A673 (cell line): ENCODE measurements at regions not wholly inside any gene's neighbourhood (a gene's known extent, or its start where the extent isn't known, plus 50 kb on each side); places are given as distances from the start of the nearest gene placed in this dataset.

Experiments
- BruUV-seq: library from RNA; stranded (reverse); fragments of 400-500 nt; replicated peaks from 2 replicates; lab custom pipeline; 2021; lab: Mats Ljungman, UMichigan
- CTCF ChIA-PET: fragments of 300-600 bp; sonication (Branson Sonifier 250); formaldehyde crosslinking; loops from one replicate; lab custom pipeline; 2022; ENCODE audit warnings: antibody characterized with exemption; lab: Charles Lee
- POLR2A ChIA-PET: fragments of 300-600 bp; sonication (Branson Sonifier 250); formaldehyde crosslinking; loops from one replicate; lab custom pipeline; 2022; ENCODE audit warnings: antibody characterized with exemption; ENCODE audit not compliant: low non-redundant PET; lab: Charles Lee
- DNase-seq: peaks from one replicate; pipeline ENCODE4 v3.0.0-alpha.2; 2015; ENCODE audit warnings: low spot score
- H3K27ac ChIP-seq: fragments of 200-600 bp; sonication (generic); 2 replicates; pipeline ENCODE4 v1.5.1; 2016; ENCODE audit warnings: mixed run types, low read depth, mild to moderate bottlenecking, mixed read lengths, antibody characterized with exemption, low read length; ENCODE audit not compliant: poor library complexity, severe bottlenecking
- H3K27me3 ChIP-seq: fragments of 200-600 bp; sonication (generic); replicated peaks from 2 replicates; pipeline ENCODE4 v1.6.1; 2017; ENCODE audit warnings: mixed run types, low read depth, mild to moderate bottlenecking, mixed read lengths, antibody characterized with exemption, low read length; ENCODE audit not compliant: insufficient read depth, poor library complexity
- H3K36me3 ChIP-seq: fragments of 200-600 bp; sonication (generic); 2 replicates; pipeline ENCODE4 v1.6.1; 2016; ENCODE audit warnings: mixed run types, mild to moderate bottlenecking, mixed read lengths, antibody characterized with exemption, low read length; ENCODE audit not compliant: insufficient read depth, poor library complexity, severe bottlenecking
- H3K4me1 ChIP-seq: fragments of 200-600 bp; sonication (generic); 2 replicates; pipeline ENCODE4 v1.6.1; 2017; ENCODE audit warnings: mixed run types, mild to moderate bottlenecking, mixed read lengths, antibody characterized with exemption, low read length; ENCODE audit not compliant: insufficient read depth, poor library complexity, severe bottlenecking
- H3K4me3 ChIP-seq: fragments of 200-600 bp; sonication (generic); 2 replicates; pipeline ENCODE4 v1.5.1; 2016; ENCODE audit warnings: low read depth, mixed run types, mild to moderate bottlenecking, mixed read lengths, low read length; ENCODE audit not compliant: poor library complexity, severe bottlenecking
- H3K9me3 ChIP-seq: fragments of 200-600 bp; sonication (generic); 2 replicates; pipeline ENCODE4 v1.6.1; 2016; ENCODE audit warnings: mixed run types, low read depth, mild to moderate bottlenecking, mixed read lengths, antibody characterized with exemption, low read length; ENCODE audit not compliant: poor library complexity, severe bottlenecking
- EZH2 ChIP-seq: fragments of 200-600 bp; sonication (generic); IDR thresholded peaks from 2 replicates; pipeline ENCODE4 v1.6.1; 2017; ENCODE audit warnings: borderline replicate concordance, low read depth, mild to moderate bottlenecking, mixed read lengths, antibody characterized with exemption, low read length; ENCODE audit not compliant: poor library complexity, severe bottlenecking
- intact Hi-C: fragments of 100-400 bp; cut with micrococcal nuclease; formaldehyde crosslinking; loops from one replicate; pipeline ENCODE4 v1.10.0; 2022; ENCODE audit not compliant: unreplicated experiment
- TF ChIP-seq, protein P1 (sequence below): fragments of 300-800, 200-600 bp; sonication (generic); conservative IDR thresholded peaks from 2 replicates; pipeline ENCODE4 v1.5.1; 2017; ENCODE audit warnings: low read depth, mild to moderate bottlenecking, antibody characterized with exemption, low read length, moderate library complexity, mixed read lengths

DNA sequence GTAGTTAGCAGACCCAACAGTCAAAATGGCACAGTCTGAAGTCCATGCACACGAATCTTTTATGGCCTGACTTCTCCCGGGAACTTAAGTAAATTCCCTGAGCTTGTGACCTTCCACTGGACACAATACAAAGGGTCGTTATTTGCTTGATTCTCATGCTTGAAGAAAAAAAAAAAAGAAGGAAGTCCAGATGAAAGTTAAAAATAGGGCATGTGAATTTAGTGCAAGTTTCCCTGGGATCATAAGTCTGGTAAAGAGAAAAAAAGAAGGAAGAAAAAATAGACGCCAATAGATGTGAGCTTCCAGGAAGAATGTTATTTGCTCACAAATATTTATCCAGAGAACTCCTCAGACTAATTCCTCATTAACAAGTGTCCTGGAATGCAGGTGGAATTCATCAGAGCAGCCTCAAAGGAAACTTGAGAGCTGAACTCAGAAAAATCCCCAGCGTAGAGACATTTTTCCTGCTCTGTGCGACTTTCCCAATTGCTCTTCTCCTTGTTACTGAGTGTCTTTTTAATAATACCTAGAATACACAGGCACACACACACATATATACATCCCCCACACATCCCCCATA is 616.3 kb downstream of the EBF1 start:
- no peaks in the 10 kb centered on the region for H3K4me1 ChIP-seq
- intact Hi-C loops, result no loop called here
- no TSS peak for BruUV-seq
- H3K4me3 ChIP-seq, result no peak overlapping the region
- H3K27ac ChIP-seq, result no peak overlapping the region
- ChIA-PET CTCF (no interaction called here), POLR2A (no interaction called here)
- no peaks in the 10 kb centered on the region for H3K36me3 ChIP-seq
- no peak for DNase-seq
- peaks cover 5% of the 10 kb centered on the region for H3K27me3 ChIP-seq
- no peaks in the 10 kb centered on the region for H3K9me3 ChIP-seq
- TF ChIP-seq EZH2, result no peak
- TF ChIP-seq, protein P1, sequence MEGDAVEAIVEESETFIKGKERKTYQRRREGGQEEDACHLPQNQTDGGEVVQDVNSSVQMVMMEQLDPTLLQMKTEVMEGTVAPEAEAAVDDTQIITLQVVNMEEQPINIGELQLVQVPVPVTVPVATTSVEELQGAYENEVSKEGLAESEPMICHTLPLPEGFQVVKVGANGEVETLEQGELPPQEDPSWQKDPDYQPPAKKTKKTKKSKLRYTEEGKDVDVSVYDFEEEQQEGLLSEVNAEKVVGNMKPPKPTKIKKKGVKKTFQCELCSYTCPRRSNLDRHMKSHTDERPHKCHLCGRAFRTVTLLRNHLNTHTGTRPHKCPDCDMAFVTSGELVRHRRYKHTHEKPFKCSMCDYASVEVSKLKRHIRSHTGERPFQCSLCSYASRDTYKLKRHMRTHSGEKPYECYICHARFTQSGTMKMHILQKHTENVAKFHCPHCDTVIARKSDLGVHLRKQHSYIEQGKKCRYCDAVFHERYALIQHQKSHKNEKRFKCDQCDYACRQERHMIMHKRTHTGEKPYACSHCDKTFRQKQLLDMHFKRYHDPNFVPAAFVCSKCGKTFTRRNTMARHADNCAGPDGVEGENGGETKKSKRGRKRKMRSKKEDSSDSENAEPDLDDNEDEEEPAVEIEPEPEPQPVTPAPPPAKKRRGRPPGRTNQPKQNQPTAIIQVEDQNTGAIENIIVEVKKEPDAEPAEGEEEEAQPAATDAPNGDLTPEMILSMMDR, result no peak

DNA sequence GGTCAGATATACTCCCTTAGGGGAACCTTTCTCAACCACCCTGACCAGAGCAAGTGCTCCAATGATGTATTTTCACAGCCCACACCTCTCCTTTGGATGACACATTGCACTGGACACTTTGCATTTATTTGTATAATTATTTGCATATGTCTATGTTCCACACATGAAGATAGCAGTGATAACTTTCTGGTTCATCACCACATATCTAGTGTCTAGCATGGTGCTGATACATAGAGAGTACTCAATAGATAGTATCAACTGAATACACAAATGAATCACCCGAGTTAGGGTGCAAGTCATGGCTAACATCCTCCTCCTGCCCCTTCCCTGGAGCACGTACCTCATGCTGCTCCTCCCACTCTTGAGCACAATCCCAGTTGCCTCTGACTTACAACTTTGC is 617.6 kb downstream of the EBF1 start:
- no peaks in the 10 kb centered on the region for H3K4me1 ChIP-seq
- no TSS peak for BruUV-seq
- H3K27me3 ChIP-seq, result peaks cover 11% of the 10 kb centered on the region
- no peak overlapping the region for H3K4me3 ChIP-seq
- no peak overlapping the region for H3K27ac ChIP-seq
- intact Hi-C loops, result no loop called here
- CTCF ChIA-PET, result no interaction called here
- DNase-seq, result no peak
- no peaks in the 10 kb centered on the region for H3K9me3 ChIP-seq
- H3K36me3 ChIP-seq, result no peaks in the 10 kb centered on the region
- TF ChIP-seq EZH2, result no peak
- TF ChIP-seq, protein P1, result no peak
- POLR2A ChIA-PET, result no interaction called here

DNA sequence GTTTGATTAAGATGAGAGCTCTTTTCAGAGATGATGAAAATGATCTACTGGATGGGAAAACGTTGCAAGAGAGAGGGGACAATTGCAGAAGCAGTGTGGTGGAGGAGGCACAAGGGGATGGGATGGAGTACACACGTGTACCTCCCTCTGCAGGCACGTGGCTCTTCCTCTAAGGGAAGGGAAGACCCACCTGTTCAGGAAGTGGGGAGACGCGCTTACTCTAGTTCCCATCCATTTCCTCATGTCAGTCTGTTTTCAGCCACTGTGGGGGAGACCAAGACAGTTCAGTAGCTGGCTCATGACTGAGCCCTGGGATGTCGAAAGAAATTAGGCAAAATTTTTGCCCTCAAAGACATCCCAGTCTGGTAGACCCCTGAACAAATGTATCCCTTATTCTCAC is 619.2 kb upstream of the CLINT1 start:
- H3K9me3 ChIP-seq, result no peaks in the 10 kb centered on the region
- H3K27ac ChIP-seq, result no peak overlapping the region
- no peak for TF ChIP-seq EZH2
- TF ChIP-seq, protein P1, result no peak
- ChIA-PET POLR2A (no interaction called here), CTCF (no interaction called here)
- H3K4me3 ChIP-seq, result no peak overlapping the region
- peaks cover 11% of the 10 kb centered on the region for H3K27me3 ChIP-seq
- BruUV-seq, result no TSS peak
- no peaks in the 10 kb centered on the region for H3K4me1 ChIP-seq
- no peak for DNase-seq
- H3K36me3 ChIP-seq, result no peaks in the 10 kb centered on the region
- intact Hi-C loops, result no loop called here
